Progenitor cell of endocrine pancreas (in vitro differentiated cells): ENCODE measurements at regions not wholly inside any gene's neighbourhood (a gene's known extent, or its start where the extent isn't known, plus 50 kb on each side); places are given as distances from the start of the nearest gene placed in this dataset.

Experiments
- DNase-seq: peaks from one replicate; pipeline ENCODE4 v3.0.0; 2021; ENCODE audit warnings: low spot score; ENCODE audit not compliant: unreplicated experiment
- H3K27ac Mint-ChIP-seq: 2 replicates; pipeline ENCODE4 v1.8.0; 2021; ENCODE audit warnings: mild to moderate bottlenecking, moderate library complexity, mixed read lengths
- H3K27me3 Mint-ChIP-seq: 2 replicates; pipeline ENCODE4 v1.8.0; 2021; ENCODE audit warnings: mixed read lengths
- H3K36me3 Mint-ChIP-seq: 2 replicates; pipeline ENCODE4 v1.8.0; 2022; ENCODE audit warnings: mixed read lengths; ENCODE audit not compliant: insufficient read depth
- H3K4me1 Mint-ChIP-seq: 2 replicates; pipeline ENCODE4 v1.8.0; 2021; ENCODE audit warnings: low read depth, mixed read lengths
- H3K4me3 Mint-ChIP-seq: 2 replicates; pipeline ENCODE4 v1.8.0; 2021; ENCODE audit warnings: low read depth, mild to moderate bottlenecking, moderate library complexity, mixed read lengths
- H3K9me3 Mint-ChIP-seq: 2 replicates; pipeline ENCODE4 v1.8.0; 2021; ENCODE audit warnings: low read depth, mixed read lengths
- CTCF ChIP-seq: fragments of 200-600 bp; sonication (generic); IDR thresholded peaks from one replicate; pipeline ENCODE4 v1.5.0; 2021; ENCODE audit warnings: antibody characterized with exemption, mild to moderate bottlenecking; ENCODE audit not compliant: unreplicated experiment

GRCh38 chr11:95349345-95349942 is 118.4 kb upstream of the SESN3 start:
- no peak for DNase-seq
- H3K36me3 Mint-ChIP-seq, result peaks cover 1% of the 10 kb centered on the region
- H3K4me3 Mint-ChIP-seq, result no peak overlapping the region
- no peak for TF ChIP-seq CTCF
- H3K4me1 Mint-ChIP-seq, result no peaks in the 10 kb centered on the region
- no peak overlapping the region for H3K27ac Mint-ChIP-seq
- H3K9me3 Mint-ChIP-seq, result peaks cover 13% of the 10 kb centered on the region
- H3K27me3 Mint-ChIP-seq, result no peaks in the 10 kb centered on the region

DNA sequence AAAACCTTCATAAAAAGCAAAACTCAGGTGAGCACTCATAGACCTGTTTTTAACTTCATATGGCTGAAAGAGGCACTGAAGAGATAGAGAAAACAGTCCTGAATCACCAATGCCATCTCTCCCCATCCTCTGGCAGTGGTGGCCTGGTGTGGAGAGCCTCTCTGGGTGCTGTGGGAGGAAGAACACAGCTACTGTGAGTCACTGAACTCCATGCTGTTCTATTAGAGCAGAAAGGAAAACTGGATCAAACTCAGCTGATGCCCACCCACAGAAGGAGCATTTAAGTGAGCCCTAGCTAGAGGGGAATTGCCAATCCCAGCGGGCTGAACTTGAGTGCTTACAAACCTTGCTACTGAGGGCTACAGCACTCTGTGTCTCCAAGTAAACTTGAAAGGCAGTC is 115.3 kb upstream of the SESN3 start:
- H3K4me1 Mint-ChIP-seq, result no peaks in the 10 kb centered on the region
- no peak for DNase-seq
- H3K36me3 Mint-ChIP-seq, result peaks cover 1% of the 10 kb centered on the region
- H3K9me3 Mint-ChIP-seq, result peaks cover 13% of the 10 kb centered on the region
- no peak overlapping the region for H3K4me3 Mint-ChIP-seq
- H3K27me3 Mint-ChIP-seq, result no peaks in the 10 kb centered on the region
- H3K27ac Mint-ChIP-seq, result no peak overlapping the region
- no peak for TF ChIP-seq CTCF

DNA sequence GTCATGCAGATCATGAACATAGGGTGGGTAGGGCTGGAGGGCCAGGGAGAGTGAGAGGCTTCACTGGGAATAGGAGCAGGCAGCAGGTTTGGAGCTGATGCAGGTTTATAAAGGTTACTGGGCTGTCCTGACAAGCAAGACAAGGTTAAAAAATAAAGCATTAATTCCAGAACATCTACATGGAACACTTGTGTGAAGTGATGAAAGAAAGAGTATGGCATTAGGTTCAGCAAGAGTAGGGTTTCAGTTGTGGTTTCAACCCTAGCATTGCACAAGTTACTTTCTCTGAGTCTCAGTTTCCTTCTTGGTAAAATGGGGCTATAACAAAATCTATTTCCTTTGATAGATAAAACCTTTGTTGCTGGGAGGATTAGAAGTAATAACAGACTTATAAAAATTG is 114.6 kb upstream of the SESN3 start:
- Mint-ChIP-seq H3K27me3 (no peaks in the 10 kb centered on the region), H3K4me1 (peaks cover 1% of the 10 kb centered on the region), H3K4me3 (no peak overlapping the region), H3K27ac (no peak overlapping the region), H3K9me3 (peaks cover 13% of the 10 kb centered on the region), H3K36me3 (peaks cover 1% of the 10 kb centered on the region)
- no peak for TF ChIP-seq CTCF
- DNase-seq, result no peak

GRCh38 chr11:95344932-95345642 is 114.1 kb upstream of the SESN3 start:
- no peak overlapping the region for H3K27ac Mint-ChIP-seq

GRCh38 chr11:95341221-95341620 is 110.2 kb upstream of the SESN3 start:
- Mint-ChIP-seq H3K9me3 (no peaks in the 10 kb centered on the region), H3K4me3 (no peak overlapping the region), H3K36me3 (no peaks in the 10 kb centered on the region), H3K27ac (no peak overlapping the region), H3K4me1 (peaks cover 1% of the 10 kb centered on the region), H3K27me3 (no peaks in the 10 kb centered on the region)
- no peak for TF ChIP-seq CTCF
- no peak for DNase-seq

More at GRCh38 chr11:95344932-95345642, 114.1 kb upstream of the SESN3 start:
- DNase-seq, result no peak
- H3K4me1 Mint-ChIP-seq, result peaks cover 1% of the 10 kb centered on the region
- TF ChIP-seq CTCF, result no peak
- peaks cover 13% of the 10 kb centered on the region for H3K9me3 Mint-ChIP-seq
- no peaks in the 10 kb centered on the region for H3K27me3 Mint-ChIP-seq
- H3K36me3 Mint-ChIP-seq, result peaks cover 1% of the 10 kb centered on the region
- H3K4me3 Mint-ChIP-seq, result no peak overlapping the region
